HFFc6 (cell line): ENCODE measurements at regions not wholly inside any gene's neighbourhood (a gene's known extent, or its start where the extent isn't known, plus 50 kb on each side); places are given as distances from the start of the nearest gene placed in this dataset.

Experiments
- DNase-seq: peaks from one replicate; pipeline ENCODE4 v3.0.0-alpha.2; 2018
- H3K27ac Mint-ChIP-seq: 2 replicates; pipeline ENCODE4 v1.8.0; 2020; ENCODE audit warnings: mild to moderate bottlenecking, mixed read lengths
- H3K27me3 Mint-ChIP-seq: 2 replicates; pipeline ENCODE4 v1.8.0; 2021; ENCODE audit warnings: mild to moderate bottlenecking, moderate library complexity, mixed read lengths; ENCODE audit not compliant: insufficient read depth
- H3K36me3 Mint-ChIP-seq: 2 replicates; pipeline ENCODE4 v1.8.0; 2021; ENCODE audit warnings: low read depth, mixed read lengths
- H3K4me1 Mint-ChIP-seq: 2 replicates; pipeline ENCODE4 v1.8.0; 2020; ENCODE audit warnings: low read depth, mixed read lengths
- H3K4me3 Mint-ChIP-seq: 2 replicates; pipeline ENCODE4 v1.8.0; 2020; ENCODE audit warnings: mild to moderate bottlenecking, moderate library complexity, mixed read lengths
- H3K9me3 Mint-ChIP-seq: 2 replicates; pipeline ENCODE4 v1.8.0; 2020; ENCODE audit warnings: mild to moderate bottlenecking, mixed read lengths
- CTCF ChIP-seq: fragments of 200-600 bp; sonication (generic); IDR thresholded peaks from 2 replicates; pipeline ENCODE4 v1.5.0; 2021; ENCODE audit warnings: antibody characterized with exemption, mild to moderate bottlenecking

- peaks cover 8% of the 10 kb centered on the region; the same call in 1 of the 2 replicates for H3K36me3 Mint-ChIP-seq
- no peak for DNase-seq
- 0 out of 2 replicates have a peak, but pooled peaks cover 3% of the 10 kb centered on the region for H3K9me3 Mint-ChIP-seq
- no peak for TF ChIP-seq CTCF
- H3K27ac Mint-ChIP-seq: no peak overlapping the region
- peaks cover 2% of the 10 kb centered on the region; the same call in 1 of the 2 replicates for H3K27me3 Mint-ChIP-seq
- peaks cover 42% of the 10 kb centered on the region for H3K4me1 Mint-ChIP-seq
- no peak overlapping the region for H3K4me3 Mint-ChIP-seq
Observed at GRCh38 chr1:94677714-94678113, 136.2 kb upstream of the F3 start.

GRCh38 chr1:94677087-94677486 is 135.5 kb upstream of the F3 start:
- H3K27me3 Mint-ChIP-seq: peaks cover 2% of the 10 kb centered on the region; the same call in 1 of the 2 replicates
- H3K4me3 Mint-ChIP-seq: no peak overlapping the region
- no peak overlapping the region; the same call in 1 of the 2 replicates for H3K27ac Mint-ChIP-seq
- H3K9me3 Mint-ChIP-seq: 0 out of 2 replicates have a peak, but pooled peaks cover 3% of the 10 kb centered on the region
- no peak for TF ChIP-seq CTCF
- no peak for DNase-seq
- peaks cover 8% of the 10 kb centered on the region; the same call in 1 of the 2 replicates for H3K36me3 Mint-ChIP-seq
- H3K4me1 Mint-ChIP-seq: peaks cover 42% of the 10 kb centered on the region

- TF ChIP-seq CTCF: no peak
- peaks cover 44% of the 10 kb centered on the region for H3K4me1 Mint-ChIP-seq
- H3K27me3 Mint-ChIP-seq: peaks cover 2% of the 10 kb centered on the region; the same call in 1 of the 2 replicates
- peaks cover 8% of the 10 kb centered on the region; the same call in 1 of the 2 replicates for H3K36me3 Mint-ChIP-seq
- 0 out of 2 replicates have a peak overlapping the region, but pooled peaks have one; percentile 36 for H3K27ac Mint-ChIP-seq
- H3K4me3 Mint-ChIP-seq: no peak overlapping the region
- 0 out of 2 replicates have a peak, but pooled peaks cover 3% of the 10 kb centered on the region for H3K9me3 Mint-ChIP-seq
- DNase-seq: no peak
Observed at GRCh38 chr1:94676686-94677085, 135.1 kb upstream of the F3 start.

GRCh38 chr1:94675373-94675772 is 133.8 kb upstream of the F3 start:
- H3K27ac Mint-ChIP-seq: peak overlapping the region; percentile 24
- no peak for DNase-seq
- H3K4me3 Mint-ChIP-seq: no peak overlapping the region
- peaks cover 57% of the 10 kb centered on the region for H3K4me1 Mint-ChIP-seq
- peaks cover 8% of the 10 kb centered on the region; the same call in 1 of the 2 replicates for H3K36me3 Mint-ChIP-seq
- TF ChIP-seq CTCF: no peak
- peaks cover 2% of the 10 kb centered on the region; the same call in 1 of the 2 replicates for H3K27me3 Mint-ChIP-seq
- H3K9me3 Mint-ChIP-seq: 0 out of 2 replicates have a peak, but pooled peaks cover 3% of the 10 kb centered on the region

GRCh38 chr1:94674876-94675275 is 133.3 kb upstream of the F3 start:
- H3K36me3 Mint-ChIP-seq: peaks cover 8% of the 10 kb centered on the region; the same call in 1 of the 2 replicates

More at GRCh38 chr1:94674876-94675275, 133.3 kb upstream of the F3 start:
- H3K4me1 Mint-ChIP-seq: peaks cover 62% of the 10 kb centered on the region
- H3K27ac Mint-ChIP-seq: peak overlapping the region; percentile 24
- H3K27me3 Mint-ChIP-seq: peaks cover 2% of the 10 kb centered on the region; the same call in 1 of the 2 replicates
- 0 out of 2 replicates have a peak, but pooled peaks cover 3% of the 10 kb centered on the region for H3K9me3 Mint-ChIP-seq
- no peak overlapping the region for H3K4me3 Mint-ChIP-seq
- no peak for DNase-seq
- TF ChIP-seq CTCF: no peak
